Body of pancreas (tissue), 4 donors: ENCODE measurements at regions not wholly inside any gene's neighbourhood (a gene's known extent, or its start where the extent isn't known, plus 50 kb on each side); places are given as distances from the start of the nearest gene placed in this dataset.

ENCODE experiments used
- ATAC-seq: fragments of 150-250 bp; one replicate; pipeline ENCODE4 v1.9.1; 2016
- DNase-seq, 4 donors: peaks; one replicate each; pipeline ENCODE4 v3.0.0-alpha.2; 2019
- H3K27ac ChIP-seq, 4 donors: fragments of 200-600 bp; sonication (generic); 1 replicate in 3 of 4; 2 replicates in 1 of 4; pipeline versions ENCODE4 v1.5.1 to v1.6.1; 2016 to 2019; ENCODE audit warnings: mild to moderate bottlenecking in 1 of 4, mixed read lengths in 1 of 4, moderate library complexity in 1 of 4
- H3K27me3 ChIP-seq, 2 donors: fragments of 200-600 bp; sonication (generic); one replicate each; pipeline ENCODE4 v1.6.0; 2016; ENCODE audit warnings: mild to moderate bottlenecking in 1 of 2
- H3K36me3 ChIP-seq, 2 donors: fragments of 200-600 bp; sonication (generic); replicated peaks in 1 of 2; 2 replicates each; pipeline ENCODE4 v1.5.1; 2016; ENCODE audit warnings: low read depth in 2 of 2; ENCODE audit not compliant: insufficient read depth in 1 of 2
- H3K4me1 ChIP-seq: fragments of 200-600 bp; sonication (generic); one replicate; pipeline ENCODE4 v1.6.0; 2016
- H3K4me3 ChIP-seq, 2 donors: fragments of 200-600 bp; sonication (generic); 1 replicate in 1 of 2; 2 replicates in 1 of 2; pipeline ENCODE4 v1.5.1; 2016 to 2019
- H3K9me3 ChIP-seq, 3 donors: fragments of 200-600 bp; sonication (generic); 1 replicate in 2 of 3; 2 replicates in 1 of 3; pipeline ENCODE4 v1.5.1; 2016
- POLR2A ChIP-seq, 3 donors: fragments of 450-650 bp; IDR thresholded peaks; one replicate each; pipeline ENCODE4 v1.6.1; 2016; ENCODE audit warnings: antibody characterized with exemption in 3 of 3, mild to moderate bottlenecking in 2 of 3
- WGBS, 2 donors: methylation state at CpG; one replicate each; pipeline ENCODE4 v1.1.5; 2017; 5-methylcytosine and 5-hydroxymethylcytosine counted together
- intact Hi-C: fragments of 100-400 bp; cut with DNase I; formaldehyde crosslinking; loops from one replicate; pipeline ENCODE4 v1.15.1; 2023
- TF ChIP-seq, protein P1 (sequence below), 7 experiments: fragments of 450-650 bp in 4 of 7; fragments of 200-600 bp in 3 of 7; sonication (generic) in 3 of 7; IDR thresholded peaks; one replicate each; pipeline ENCODE4 v1.5.1; 2016 to 2019; ENCODE audit warnings: antibody characterized with exemption in 7 of 7

DNA sequence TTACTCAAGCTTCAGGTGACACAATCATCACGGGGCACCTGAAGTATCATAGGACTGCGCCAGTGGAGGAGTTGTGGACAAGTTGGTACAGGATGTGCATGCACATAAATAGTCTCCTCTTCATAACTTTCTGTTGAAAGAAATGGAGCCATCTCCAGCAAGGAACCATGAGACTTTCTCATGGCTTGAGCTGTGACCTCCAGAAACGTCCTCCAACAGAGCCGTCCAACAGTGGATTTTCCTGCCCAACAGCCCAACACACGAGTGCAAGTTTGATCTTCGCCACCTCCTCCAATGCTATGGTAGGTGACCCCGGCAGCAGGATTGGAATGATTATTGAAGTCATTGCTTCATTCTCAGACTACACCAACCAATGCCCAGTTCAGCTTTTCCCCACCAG lies 105.1 kb upstream of the ZNF507 start:
- Histone ChIP-seq H3K4me1 (no peaks in the 10 kb centered on the region), H3K27me3 (no peaks in the 10 kb centered on the region), H3K27ac (no peak overlapping the region), H3K9me3 (no peaks in the 10 kb centered on the region), H3K36me3 (no peaks in the 10 kb centered on the region), H3K4me3 (no peak overlapping the region)
- intact Hi-C loops, result no loop called here
- no peak for DNase-seq
- 75 to 77% methylated on average over 7 of the region's 7 CpGs for WGBS, 2 donors
- TF ChIP-seq, protein P1, sequence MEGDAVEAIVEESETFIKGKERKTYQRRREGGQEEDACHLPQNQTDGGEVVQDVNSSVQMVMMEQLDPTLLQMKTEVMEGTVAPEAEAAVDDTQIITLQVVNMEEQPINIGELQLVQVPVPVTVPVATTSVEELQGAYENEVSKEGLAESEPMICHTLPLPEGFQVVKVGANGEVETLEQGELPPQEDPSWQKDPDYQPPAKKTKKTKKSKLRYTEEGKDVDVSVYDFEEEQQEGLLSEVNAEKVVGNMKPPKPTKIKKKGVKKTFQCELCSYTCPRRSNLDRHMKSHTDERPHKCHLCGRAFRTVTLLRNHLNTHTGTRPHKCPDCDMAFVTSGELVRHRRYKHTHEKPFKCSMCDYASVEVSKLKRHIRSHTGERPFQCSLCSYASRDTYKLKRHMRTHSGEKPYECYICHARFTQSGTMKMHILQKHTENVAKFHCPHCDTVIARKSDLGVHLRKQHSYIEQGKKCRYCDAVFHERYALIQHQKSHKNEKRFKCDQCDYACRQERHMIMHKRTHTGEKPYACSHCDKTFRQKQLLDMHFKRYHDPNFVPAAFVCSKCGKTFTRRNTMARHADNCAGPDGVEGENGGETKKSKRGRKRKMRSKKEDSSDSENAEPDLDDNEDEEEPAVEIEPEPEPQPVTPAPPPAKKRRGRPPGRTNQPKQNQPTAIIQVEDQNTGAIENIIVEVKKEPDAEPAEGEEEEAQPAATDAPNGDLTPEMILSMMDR (IDR thresholded peaks at IDR 0.05), result no peak
- TF ChIP-seq POLR2A (IDR thresholded peaks at IDR 0.05), result no peak
- ATAC-seq, result no peak

- ATAC-seq (no peak), DNase-seq (no peak)
- Histone ChIP-seq H3K9me3 (no peaks in the 10 kb centered on the region), H3K4me3 (no peak overlapping the region), H3K4me1 (no peaks in the 10 kb centered on the region), H3K27me3 (no peaks in the 10 kb centered on the region), H3K36me3 (no peaks in the 10 kb centered on the region), H3K27ac (no peak overlapping the region)
- TF ChIP-seq, protein P1 (IDR thresholded peaks at IDR 0.05), result no peak
- TF ChIP-seq POLR2A (IDR thresholded peaks at IDR 0.05), result no peak
- WGBS, 2 donors, result 66% methylated on average over 8 of the region's 8 CpGs
- intact Hi-C loops, result no loop called here
These were observed 104.1 kb upstream of the ZNF507 start for GRCh38 chr19:32241306-32241705.

DNA sequence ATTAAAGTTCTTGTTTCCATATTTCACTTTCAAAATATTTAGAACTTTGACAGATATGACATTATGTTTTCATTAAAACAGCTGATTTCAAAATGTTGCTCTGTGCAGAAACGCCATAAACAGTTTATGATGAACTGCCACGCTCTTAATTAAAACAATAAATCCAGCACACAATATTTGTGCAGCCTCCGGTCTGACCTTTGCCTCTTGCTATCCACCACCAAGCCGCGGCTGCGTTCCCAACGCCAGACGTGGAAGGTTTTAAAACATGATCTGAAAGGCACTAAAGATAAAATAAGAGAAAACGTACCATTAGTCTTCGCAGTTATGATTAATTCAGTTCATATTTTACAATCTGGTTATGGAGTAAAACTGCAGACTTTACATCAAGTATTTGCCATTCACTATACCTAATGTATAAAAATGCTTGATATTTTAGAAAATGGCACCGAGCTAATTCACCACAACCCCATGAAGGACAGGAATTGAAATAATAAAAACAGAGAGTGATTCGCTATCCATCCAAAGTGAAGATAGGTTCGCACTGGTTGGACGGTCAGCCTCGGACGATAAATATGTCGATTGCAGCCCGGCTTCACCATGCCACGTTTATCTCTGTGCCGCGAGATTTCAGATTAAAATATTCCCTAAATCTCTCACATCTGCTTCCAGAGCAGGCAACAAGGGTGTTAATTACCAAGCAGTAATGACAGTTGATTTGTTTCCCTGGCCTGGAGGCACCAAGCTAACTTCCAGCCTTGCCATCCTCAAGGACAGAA lies 103.3 kb upstream of the ZNF507 start:
- H3K9me3 ChIP-seq, result no peaks in the 10 kb centered on the region
- no peak overlapping the region for H3K4me3 ChIP-seq
- H3K4me1 ChIP-seq, result no peaks in the 10 kb centered on the region
- no peak overlapping the region for H3K27ac ChIP-seq
- no peaks in the 10 kb centered on the region for H3K36me3 ChIP-seq
- 58 to 68% methylated on average over 21 of the region's 21 CpGs for WGBS, 2 donors
- no peaks in the 10 kb centered on the region for H3K27me3 ChIP-seq
- DNase-seq, result no peak
- ATAC-seq, result no peak
- intact Hi-C loops, result no loop called here
- TF ChIP-seq, protein P1 (IDR thresholded peaks at IDR 0.05), result no peak
- TF ChIP-seq POLR2A (IDR thresholded peaks at IDR 0.05), result no peak

DNA sequence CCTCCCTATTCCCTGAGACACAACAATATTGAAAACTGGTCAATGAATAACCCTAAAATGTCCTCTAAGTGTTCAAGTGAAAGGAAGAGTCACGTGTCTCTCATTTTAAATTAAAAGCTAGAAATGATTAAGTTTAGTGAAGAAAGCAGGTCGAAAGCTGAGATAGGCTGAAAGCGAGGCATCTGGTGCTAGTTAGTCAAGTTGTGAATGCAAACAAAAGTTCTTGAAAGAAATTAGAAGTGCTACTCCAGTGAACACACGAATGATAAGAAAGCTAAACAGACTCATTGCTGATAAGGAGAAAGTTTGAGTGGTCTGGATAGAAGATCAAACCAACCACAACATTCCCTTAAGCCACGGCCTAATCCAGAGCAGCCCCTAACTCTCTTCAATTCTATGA lies 99.4 kb upstream of the ZNF507 start:
- H3K4me1 ChIP-seq, result no peaks in the 10 kb centered on the region
- no peaks in the 10 kb centered on the region for H3K27me3 ChIP-seq
- 10 to 15% methylated on average over 5 of the region's 5 CpGs for WGBS, 2 donors
- intact Hi-C loops, result no loop called here
- no peaks in the 10 kb centered on the region for H3K9me3 ChIP-seq
- no peak overlapping the region for H3K27ac ChIP-seq
- no peak overlapping the region for H3K4me3 ChIP-seq
- TF ChIP-seq POLR2A (IDR thresholded peaks at IDR 0.05), result no peak
- TF ChIP-seq, protein P1 (IDR thresholded peaks at IDR 0.05), result no peak
- ATAC-seq (no peak), DNase-seq (no peak)
- H3K36me3 ChIP-seq, result no peaks in the 10 kb centered on the region
